ENCODE measurements at regions not wholly inside any gene's neighbourhood (a gene's known extent, or its start where the extent isn't known, plus 50 kb on each side); places are given as distances from the start of the nearest gene placed in this dataset.

DNA sequence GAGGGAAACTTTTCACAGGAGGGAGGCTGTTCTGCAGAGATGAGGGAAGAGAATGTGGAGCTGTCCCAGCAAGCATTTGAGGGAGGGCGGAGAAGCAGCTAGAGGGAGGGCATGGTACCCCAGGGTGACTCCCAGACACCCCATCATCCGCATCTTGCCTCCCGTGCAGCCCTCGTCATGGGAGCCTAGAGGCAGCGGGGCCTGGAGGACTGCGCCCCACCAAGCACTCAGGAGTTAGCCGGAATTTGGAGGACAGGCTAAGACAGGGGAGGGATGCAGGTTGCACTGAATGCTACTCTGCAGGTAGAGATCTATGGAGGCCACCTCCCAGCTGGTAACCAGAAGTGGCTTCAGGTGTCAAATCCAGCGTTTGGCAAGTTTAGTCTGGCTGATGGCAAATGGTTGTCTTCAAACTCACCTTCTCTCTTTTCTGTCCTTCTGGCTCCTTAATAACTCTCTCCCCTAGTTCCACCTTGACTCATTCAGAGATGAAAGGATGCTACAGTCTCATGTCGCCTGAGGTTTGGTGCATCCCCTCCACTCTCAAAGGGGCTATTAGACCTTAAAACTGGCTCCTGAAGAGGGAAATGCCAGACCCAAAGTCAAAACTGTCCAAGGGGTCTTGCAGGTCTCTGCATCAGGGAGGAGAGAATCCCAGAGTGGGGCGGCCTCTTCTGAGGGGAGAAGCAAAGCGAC lies 155.9 kb upstream of the TLE3 start:
- DNase-seq, result no peak

DNA sequence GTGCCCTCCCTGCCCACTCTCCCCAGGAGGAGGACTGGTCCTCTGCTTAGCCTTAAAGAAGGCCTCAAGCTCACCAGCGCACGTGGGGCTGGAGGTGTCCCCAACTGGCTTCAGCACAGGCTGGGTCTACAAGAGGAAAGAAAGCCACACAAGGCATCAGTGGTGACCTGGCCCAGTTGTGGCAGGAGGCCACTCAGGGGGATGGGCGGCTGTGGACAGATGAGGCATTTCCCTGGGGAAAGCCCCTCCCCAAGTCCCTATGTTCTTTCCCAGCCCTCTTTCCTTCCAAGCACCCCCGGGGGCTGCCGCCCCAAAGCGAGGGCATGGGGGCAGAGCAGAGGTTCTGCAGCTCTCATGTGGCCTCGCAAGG lies 155.2 kb upstream of the TLE3 start:
- DNase-seq, result no peak

DNA sequence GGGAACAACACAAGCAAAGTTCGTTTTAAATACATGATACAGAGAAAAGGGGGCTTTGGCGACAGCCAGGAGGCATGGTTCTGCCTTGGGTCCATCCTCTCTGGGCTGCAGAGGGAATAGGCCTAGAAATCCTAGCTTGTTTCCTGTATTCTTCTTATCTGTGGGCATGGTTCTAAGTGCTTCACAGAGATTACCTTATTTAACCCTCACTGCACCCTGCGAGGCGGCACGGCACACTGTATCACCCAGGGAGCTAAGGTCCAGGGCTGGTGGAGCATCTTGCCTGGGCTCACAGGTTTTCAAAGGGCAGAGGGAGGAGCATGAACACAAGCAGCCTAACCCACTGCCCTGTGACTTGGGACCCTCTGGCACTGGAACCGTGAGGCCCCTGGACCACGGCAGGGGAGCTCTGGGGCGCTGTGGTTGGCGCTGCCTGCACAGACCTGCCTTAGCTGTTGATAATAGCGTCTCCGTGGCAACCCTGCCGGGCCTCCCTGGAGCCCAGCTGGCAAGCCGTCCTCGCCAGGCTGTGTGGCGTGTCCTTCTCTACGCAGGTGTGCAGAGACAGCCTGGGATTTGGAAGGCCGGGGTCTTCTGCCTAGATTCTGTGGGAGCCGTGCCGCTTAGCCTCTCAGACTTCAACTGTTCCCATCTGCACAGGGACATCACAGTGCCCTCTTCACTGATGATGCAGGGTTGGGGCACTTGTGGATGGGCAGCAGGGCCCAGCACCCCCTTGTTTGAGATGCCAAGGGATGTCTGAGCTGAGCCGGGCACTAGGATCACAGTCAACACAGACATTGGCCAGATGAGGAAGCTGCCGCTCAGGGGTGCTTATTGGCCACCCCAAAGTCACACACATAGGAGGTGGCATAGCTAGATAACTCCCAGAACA lies 154.6 kb upstream of the TLE3 start:
- no peak for DNase-seq

DNA sequence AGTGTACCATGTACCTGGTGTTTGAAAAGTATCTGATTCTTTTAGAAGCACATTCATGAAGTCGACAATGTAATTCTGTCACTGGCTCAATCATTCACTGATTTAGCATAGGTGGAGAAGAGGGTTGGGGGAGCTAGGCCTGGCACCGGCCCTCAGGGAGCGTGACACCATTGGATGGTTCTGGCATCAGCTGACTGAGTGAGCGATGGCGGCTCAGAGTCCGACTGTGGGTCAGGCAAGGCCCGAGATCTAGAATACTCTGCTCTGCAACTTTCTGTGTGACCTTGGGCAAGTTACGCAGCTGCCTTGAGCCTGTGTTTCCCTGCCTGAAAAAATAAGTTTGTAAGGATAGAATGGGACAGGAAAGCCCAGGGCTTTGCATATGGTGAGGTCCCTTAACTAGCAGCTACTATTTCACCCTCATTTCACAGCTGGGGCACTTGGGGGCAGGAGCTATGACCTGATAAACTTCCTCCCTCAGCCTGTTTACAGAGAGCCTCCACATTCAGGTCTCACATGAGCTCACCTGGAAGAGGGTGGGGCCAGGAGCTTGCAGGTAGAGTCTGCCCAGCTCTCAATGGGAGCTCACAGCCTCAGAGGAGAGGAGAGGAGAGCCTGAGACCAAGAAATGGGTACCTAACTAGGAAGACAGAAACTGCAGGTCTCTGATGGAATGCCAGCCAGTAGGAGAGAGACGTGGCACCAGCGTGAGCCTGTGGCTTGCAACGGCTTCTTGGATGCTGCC lies 153.7 kb upstream of the TLE3 start:
- no peak for DNase-seq

DNA sequence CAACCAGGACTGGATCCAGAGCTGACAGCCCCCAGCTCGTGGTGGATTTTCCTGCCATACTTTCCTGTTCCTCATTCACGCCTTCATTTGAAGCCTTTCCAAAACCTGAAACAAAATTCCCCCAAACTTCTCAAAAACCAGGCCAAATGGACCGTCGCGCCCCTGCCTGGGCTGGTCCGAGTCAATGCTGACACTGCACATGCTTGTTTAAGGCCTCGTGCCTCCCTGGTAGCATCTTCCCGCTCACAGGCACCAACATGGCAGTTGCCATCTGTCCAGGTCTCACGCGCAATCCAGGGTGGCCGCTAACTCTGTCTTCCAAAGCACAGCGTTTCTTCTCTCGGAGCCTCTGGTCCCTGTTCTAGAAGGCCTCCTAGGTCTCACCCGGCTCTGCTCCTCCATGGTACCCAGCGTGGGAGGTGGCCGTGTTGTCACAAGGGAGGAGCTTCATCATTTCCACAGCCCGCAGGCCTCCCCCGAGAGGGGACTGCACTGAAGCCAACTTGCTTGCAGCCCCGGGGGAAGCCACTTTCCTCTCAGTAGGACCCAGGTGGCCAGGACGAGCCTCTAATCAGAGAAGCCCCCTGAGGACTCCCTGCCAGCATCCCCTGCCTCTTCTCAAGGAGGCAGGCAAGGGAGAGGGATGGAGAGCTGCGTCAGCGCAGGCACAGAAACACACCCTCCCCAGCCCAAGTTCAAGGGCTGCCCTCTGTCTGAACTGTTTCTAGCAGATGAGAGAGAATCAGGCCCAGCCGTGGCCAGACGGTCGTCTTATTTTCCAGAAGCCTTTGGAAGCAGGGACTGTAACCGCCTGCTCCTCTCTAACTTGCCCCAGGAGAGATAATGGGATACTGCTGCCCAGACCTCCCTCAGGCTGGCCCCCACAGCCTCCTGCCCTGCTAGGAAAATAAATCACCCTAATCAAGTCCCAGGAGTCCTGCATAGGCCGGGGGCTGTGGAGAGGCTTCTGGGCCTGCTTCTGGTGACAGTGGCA lies 152.8 kb upstream of the TLE3 start:
- no peak for DNase-seq

DNA sequence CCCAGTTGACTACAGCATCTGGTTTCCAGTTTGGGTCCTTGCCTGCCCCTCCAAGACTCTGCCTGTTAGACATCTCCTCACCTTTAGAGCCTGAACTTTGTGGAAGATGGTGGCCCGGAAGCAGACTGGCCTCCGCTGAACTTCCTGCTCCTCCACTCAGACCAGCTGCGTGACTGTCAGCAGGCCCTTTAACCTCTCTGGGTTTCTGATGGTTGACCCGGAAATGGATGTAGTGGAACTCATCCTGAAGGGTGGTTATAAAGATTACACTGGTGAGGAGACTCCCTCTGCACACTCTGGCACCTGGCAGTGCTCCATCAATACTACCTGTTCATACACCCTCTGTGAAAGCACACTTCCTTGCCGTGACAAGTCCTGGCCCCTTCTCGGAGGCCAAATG lies 151.9 kb upstream of the TLE3 start:
- no peak for DNase-seq

DNA sequence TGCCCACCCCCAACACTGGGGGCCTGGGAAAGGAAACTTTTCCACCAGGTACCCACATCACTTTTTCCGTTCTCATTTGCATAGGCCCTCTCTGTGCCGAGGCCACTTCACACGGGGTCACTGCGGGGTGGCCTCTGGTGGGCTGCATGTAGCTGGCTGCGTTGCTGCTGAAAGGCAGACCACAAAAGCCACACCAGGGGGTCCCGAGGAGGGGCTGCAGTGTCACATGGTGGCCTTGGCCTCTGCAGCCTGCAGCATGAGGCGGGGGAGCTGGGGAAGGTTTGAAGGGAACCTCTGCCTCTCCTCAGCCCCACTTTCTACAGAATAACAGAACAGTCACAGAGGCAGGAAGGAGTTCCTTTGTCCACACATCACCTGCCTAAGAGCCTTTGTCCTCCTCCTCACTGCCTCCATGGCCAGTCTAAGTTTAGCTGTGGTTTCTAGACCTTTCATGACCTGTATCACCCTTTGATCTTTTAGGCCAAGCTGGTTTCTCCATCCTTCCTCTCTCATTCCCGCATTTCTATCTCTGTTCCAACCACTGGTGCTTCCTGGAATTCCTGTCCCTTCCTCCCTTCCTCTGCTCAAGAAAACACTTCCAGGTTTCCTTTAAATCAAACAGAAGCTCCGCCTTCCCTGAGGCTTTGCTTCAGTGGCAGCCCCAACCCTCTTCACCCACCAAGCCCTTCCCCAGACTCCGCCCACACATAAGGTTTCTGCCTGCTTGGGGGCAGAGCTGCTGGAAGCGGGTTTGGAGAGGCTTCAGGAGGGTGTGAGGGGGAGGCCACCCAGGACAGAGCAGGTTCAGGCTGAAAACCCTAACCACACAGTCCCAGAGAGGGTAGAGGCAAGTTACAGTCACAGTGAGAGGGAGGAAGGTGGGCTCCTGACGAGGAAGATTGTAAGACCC lies 150.7 kb upstream of the TLE3 start:
- DNase-seq, result no peak

DNA sequence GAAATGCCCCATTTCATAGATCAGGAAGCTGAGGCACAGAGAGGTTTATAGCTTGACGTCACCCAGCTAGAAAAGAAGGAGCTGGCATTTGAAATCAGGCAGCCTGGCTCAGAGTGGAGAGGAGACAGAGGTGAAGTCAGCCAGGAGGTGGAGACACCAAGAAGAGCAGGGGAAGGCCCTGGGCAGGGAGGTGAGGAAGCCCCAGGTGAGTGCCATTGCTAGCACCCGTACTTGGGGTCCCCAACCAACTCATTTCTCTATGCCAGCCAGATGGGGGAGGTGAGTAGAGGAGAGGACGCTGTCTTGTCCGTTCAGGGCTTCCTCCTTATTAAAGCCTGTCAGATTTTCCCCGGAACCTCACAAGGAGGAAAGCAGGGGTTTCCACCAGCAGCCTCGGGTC lies 149.6 kb upstream of the TLE3 start:
- no peak for DNase-seq

DNA sequence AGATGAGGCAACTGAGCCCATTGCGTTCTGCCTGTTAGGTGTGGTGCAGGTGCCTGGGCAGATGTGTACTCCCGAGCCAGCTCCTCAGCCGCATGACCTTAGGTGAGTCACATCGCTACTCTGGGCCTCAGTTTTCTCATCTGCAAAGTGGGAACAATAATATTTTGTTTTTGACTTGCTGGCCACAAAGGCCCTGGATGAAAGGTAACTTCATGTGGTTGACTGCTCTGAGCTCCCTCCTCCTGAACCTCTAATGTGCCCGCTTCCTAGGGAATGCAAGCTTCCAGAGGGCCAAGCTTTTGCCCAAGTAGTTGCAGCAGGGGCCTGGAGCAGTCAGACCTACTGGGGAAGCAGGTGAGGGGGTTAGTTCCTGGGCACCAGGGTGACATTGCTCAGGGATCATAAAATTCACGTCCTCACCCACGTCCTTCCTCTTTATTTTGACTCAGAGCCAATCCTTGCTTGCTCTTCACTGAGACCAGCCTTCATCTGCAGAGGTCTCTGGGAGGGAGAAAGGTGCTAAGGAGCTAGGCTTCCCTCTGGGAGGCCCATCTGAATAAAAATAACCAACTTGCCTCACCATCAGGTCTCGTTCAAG lies 149.0 kb upstream of the TLE3 start:
- DNase-seq, result no peak

DNA sequence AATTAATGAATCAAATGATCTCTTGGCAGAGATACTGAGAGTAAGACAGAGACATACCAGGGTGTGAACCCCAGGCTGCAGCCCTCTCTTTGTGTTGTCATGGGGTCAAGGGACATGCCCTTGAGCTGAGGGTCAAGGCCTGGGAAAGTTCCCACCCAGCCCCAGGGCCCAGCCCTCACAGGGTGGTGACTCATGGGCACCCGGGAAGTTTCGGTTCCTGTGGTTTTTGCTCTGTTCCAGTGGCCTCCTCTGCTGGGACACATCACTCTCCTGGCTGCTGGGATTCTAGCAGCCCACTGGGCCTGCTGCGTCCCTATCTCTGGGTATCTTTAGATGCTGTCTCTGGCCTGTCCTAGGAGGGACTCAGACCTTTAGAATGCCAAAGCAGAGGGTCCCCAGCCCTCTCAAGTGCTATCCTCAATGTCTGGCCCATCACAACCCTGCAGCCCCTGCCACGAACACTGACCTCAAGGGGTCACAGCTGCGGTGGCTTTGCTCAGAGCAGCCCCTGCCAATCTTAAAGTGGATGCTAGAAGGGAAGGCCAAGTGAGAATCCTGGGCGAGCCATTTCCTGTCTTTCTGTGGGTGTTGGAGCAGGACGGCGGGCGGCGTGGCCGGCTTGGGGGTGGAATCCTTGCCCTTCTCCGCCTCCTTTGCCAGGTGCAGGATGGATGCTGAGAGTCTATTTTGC lies 148.4 kb upstream of the TLE3 start:
- no peak for DNase-seq

DNA sequence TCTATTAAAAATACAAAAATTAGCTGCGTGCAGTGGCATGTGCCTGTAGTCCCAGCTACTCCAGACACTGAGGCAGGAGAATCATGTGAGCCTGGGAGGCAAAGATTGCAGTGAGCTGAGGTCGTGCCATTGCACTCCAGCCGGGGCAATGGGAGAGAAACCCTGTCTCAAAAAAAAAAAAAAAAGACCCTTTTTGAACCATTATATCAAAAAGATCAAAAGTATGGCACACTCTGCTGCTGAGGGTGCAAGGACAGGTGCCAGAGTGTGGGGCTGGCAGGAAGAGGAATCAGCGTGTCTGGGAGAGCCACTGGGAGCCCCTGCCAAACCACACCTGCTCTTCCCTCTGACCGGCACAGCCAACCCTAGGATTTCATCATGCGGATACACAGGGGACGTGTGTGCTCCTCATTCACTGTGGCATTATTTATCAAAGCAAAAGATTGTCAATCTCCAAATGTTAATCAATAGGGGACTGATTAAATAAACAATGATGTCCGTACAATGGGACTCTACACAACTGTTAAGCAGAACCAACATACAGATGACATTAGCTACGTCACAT lies 147.3 kb upstream of the TLE3 start:
- DNase-seq, result no peak

DNA sequence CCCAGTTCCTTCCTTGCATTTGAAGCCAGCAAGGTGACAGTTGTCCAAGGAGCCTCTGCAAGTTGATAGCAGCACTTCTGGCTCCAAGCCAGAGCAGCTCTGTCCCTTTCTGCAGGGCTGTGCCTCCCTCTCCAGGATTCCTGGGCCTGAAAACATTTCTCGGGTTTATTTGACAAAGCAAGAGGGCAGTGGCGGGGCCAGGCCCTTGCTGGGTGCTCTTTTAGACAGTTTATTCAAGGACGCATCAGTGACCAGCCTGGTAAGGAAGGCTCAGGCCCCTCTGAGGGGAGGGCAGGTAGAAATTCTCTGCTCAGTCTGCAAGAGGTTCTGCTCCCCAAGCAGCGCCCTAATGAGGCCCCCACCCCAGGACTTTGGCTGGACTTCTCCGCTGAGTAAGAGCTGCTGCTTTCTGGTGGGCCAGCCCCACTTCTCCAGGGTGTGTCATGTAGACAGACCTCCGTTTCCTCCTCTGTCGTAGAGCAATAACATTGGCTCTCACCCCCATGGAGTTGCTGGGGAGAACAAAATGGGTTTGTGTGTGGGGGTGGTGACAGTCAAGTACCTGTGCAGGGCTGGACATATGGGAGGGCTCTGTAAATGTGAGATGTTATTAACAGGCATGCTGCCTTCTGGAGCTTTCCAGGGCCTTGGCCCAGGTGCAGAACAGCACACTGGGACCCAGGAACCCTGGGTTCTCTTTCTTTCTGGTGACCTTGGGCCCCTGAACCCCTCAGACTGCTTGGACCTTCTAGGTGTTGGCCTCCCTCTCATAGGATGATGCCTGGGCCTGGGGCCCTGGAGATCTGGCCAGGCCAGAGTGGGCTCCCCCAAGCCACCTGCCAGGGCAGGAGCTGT lies 146.2 kb upstream of the TLE3 start:
- DNase-seq, result no peak

DNA sequence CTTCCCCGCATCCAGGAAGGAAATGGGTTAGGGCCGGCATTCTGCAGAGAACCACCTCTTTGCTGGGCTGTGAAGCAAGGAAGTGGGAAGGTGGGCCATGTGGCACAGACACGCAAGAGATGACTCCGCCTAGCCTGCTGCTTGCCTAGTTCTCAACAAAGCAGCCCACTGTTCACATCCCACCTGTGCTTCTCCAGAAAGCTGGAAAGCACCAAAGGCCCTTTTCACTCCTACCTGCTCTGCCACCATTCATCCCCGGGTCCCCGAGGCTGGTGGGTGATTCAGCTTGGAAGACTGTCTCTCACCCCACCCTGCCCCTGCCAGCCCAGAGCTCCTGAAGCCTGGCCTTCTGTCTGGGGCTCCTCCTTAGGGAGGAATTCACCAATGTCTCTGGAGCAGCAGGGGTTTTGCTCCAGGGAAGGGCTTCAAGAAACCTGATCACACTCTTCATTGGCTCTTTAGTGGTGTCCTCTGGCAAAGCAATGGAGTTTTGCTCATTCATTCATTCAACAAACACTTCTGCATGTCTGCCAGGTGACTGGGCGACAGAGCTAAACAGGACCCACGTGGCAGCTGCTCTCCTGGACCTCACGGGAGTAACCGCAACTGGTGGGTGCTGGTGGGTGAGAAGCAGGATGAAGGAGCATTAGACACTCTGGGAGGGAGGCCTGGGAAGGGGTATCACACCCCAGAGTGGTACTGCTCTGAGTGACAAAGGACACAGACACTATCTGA lies 145.4 kb upstream of the TLE3 start:
- DNase-seq, result no peak

DNA sequence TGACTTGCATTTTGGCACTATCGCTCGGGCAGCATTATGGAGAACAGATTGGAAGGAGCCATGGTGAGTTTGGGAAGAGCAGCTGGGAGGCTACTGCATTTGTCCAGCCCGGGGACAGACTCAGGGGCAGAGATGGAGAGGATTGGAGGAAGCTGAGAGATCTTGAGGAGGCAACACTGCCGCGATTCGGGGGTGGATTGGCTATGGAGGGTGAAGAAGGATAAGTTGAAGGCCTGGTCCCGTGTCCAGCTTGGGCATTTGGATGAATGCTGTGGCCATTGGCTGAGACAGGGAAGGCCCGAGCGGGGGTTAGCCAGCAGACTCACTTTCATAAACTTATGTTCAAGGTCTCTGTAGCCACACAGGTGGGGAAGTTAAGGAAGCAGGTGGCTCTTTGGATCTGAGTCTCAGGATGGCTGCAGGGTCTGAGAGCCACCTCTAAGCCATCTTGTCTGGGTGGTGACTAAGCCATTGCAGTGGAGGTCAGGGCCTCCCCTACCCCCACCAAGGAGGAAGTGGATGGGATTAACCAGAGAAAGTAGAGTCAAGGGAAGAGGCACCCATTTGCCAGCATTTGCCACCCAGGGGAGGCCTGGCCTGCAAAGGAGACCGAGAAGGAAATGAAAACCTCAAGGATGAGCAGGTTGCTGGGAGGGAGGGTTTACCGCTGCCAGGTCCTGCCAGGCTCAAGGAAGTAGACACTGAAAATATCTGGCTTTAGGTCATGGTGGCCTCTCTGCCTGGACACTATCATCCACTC lies 144.0 kb upstream of the TLE3 start:
- DNase-seq, result no peak

DNA sequence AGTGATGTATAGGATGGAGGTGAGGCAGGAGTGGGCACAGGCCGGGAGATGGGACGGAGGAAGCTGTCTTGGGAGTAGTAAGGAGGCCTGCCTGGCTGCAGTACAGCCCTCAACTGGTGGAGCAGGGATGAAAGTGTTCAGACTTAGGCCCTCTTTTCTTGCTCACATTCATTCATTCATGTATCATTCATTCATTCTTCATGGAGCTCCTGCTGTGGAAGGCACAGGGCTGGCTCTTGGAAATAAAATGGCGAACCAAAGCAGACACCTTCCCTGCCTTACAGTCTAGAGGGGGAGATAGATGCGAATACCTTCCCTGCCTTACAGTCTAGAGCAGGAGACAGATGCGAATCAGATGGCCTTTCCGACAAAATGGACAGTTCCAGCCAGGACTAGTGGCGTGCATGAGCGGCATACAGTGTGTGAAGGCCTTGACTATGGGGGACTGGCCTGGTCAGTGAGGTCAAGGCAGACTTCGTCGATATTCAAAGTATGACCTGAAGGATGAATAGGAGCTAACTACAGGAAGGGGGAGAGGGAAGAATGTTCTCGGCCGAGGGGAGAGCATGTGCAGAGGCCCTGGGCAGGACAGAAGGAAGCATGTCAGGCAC lies 143.2 kb upstream of the TLE3 start:
- DNase-seq, result no peak

DNA sequence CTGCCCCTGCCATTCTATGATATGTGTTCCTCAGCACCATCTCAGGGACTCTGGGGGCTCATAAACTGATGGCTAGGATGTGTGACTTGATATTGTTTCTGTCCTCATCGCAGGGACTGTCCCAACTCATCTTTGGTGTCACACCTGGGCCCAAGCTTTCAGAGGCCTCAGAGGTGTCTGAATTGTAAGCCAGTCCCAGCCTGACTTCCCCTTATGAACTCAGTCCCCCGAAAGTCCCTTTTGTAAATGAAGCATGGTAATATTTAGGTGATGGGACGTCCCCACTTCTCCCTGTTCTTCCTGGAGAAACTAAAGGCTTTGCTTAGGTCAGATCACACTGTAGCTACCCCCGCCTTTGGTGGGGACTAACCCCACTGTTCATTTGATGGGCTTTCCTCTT lies 142.4 kb upstream of the TLE3 start:
- no peak for DNase-seq

DNA sequence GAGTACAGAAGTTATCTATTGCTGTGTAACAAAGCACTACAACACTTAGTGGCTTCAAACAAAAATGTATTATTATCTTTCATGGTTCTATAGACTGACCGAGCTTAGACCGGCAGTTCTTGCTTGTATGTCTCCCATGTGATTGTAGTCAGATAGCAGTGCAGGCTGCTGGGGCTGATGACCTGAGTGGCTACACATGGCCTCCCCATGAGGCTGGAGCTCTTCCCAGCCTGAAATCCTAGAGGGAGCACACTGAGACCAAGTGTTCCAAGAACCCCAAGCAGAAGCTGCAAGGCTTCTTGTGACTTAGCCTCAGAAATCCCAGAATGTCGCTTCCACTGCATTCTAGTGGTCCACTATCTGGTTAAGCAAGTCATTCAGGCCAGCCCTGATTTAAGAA lies 141.2 kb upstream of the TLE3 start:
- DNase-seq, result no peak
